A549 (cell line): ENCODE measurements at regions not wholly inside any gene's neighbourhood (a gene's known extent, or its start where the extent isn't known, plus 50 kb on each side); places are given as distances from the start of the nearest gene placed in this dataset.

ENCODE experiments used
- ATAC-seq, 2 experiments: fragments of 200-7000 bp in 1 of 2; fragments of >200 bp in 1 of 2; cut with Nextera tagmentation in 1 of 2; cut with Tn5 transposase in 1 of 2; 3 replicates each; pipeline versions ENCODE4 v1.8.0 to v1.9.1; 2018 to 2020; ENCODE audit warnings: mild to moderate bottlenecking in 1 of 2, moderate library complexity in 1 of 2
- CTCF ChIA-PET: fragments of 300-600 bp; sonication (Branson Sonifier 250); formaldehyde crosslinking; extraction: SDS; loops from one replicate; lab custom pipeline; 2021; ENCODE audit warnings: antibody characterized with exemption, inconsistent platforms; lab: Yijun Ruan, JAX
- POLR2A ChIA-PET: fragments of 350-600 bp; formaldehyde crosslinking; extraction: SDS; loops from one replicate; lab custom pipeline; 2021; ENCODE audit warnings: antibody characterized with exemption, inconsistent platforms; lab: Yijun Ruan, JAX
- DNase-seq, 2 experiments: peaks; one replicate each; pipeline versions ENCODE4 v3.0.0 to v3.0.0-alpha.2; 2011 to 2016; ENCODE audit warnings: low read depth in 1 of 2, low spot score in 1 of 2
- FAIRE-seq: peaks from 2 replicates; lab custom pipeline; 2011; peaks lifted over from hg19 to GRCh38; lab: Jason Lieb, UNC
- H3K27ac ChIP-seq, 2 experiments: fragments of >200 bp; sonication (Bioruptor Twin); formaldehyde crosslinking; 3 replicates each; pipeline ENCODE4 v1.5.1; 2016 to 2017
- H3K4me1 ChIP-seq: fragments of >200 bp; sonication (Bioruptor Twin); formaldehyde crosslinking; 3 replicates; pipeline ENCODE4 v1.6.1; 2016
- H3K4me2 ChIP-seq: fragments of >200 bp; sonication (Bioruptor Twin); formaldehyde crosslinking; 3 replicates; pipeline ENCODE4 v1.6.1; 2016
- H3K4me3 ChIP-seq: fragments of >200 bp; sonication (Bioruptor Twin); formaldehyde crosslinking; 3 replicates; pipeline ENCODE4 v1.5.1; 2016
- H3K9me3 ChIP-seq: fragments of >200 bp; sonication (Bioruptor Twin); formaldehyde crosslinking; 3 replicates; pipeline ENCODE4 v1.6.1; 2016
- BHLHE40 ChIP-seq: IDR thresholded peaks from 2 replicates; pipeline ENCODE4 v1.6.1; 2012; ENCODE audit warnings: low read depth, low read length, inconsistent platforms
- CHD2 ChIP-seq: fragments of 150-350 bp; IDR thresholded peaks from 2 replicates; pipeline ENCODE4 v1.6.1; 2014; ENCODE audit warnings: low read length; ENCODE audit not compliant: partially characterized antibody
- CTCF ChIP-seq: fragments of >200 bp; sonication (Bioruptor Twin); formaldehyde crosslinking; IDR thresholded peaks from 3 replicates; pipeline ENCODE4 v1.5.1; 2016
- E2F6 ChIP-seq: IDR thresholded peaks from 2 replicates; pipeline ENCODE4 v1.6.1; 2012; ENCODE audit warnings: low read depth, borderline replicate concordance
- EHF ChIP-seq: fragments of 250-450 bp; sonication (Bioruptor Pico); IDR thresholded peaks from 2 replicates; pipeline ENCODE4 v1.5.0; 2020; ENCODE audit warnings: mild to moderate bottlenecking
- EHMT2 ChIP-seq: fragments of 200-600 bp; sonication (generic); IDR thresholded peaks from 2 replicates; pipeline ENCODE4 v1.6.1; 2016; ENCODE audit warnings: antibody characterized with exemption, low read depth, mild to moderate bottlenecking, moderate library complexity
- ELK1 ChIP-seq: fragments of 150-350 bp; IDR thresholded peaks from 2 replicates; pipeline ENCODE4 v1.6.1; 2014; ENCODE audit warnings: low read depth, mild to moderate bottlenecking, low read length
- EP300 ChIP-seq, 2 experiments: fragments of >200 bp; sonication (Bioruptor Twin); formaldehyde crosslinking; IDR thresholded peaks; 2 replicates in 1 of 2; 3 replicates in 1 of 2; pipeline ENCODE4 v1.6.1; 2016 to 2017
- GATA3 ChIP-seq: IDR thresholded peaks from 2 replicates; pipeline ENCODE4 v1.6.1; 2012; ENCODE audit warnings: borderline replicate concordance
- HEYL ChIP-seq: fragments of 250-450 bp; sonication (Bioruptor Pico); IDR thresholded peaks from 2 replicates; pipeline ENCODE4 v1.8.0; 2021; ENCODE audit warnings: mild to moderate bottlenecking, moderate library complexity
- HOXB13 ChIP-seq: fragments of 250-450 bp; sonication (Bioruptor Pico); IDR thresholded peaks from 2 replicates; pipeline ENCODE4 v1.5.0; 2020; ENCODE audit warnings: low read depth, mild to moderate bottlenecking, moderate library complexity
- KDM5A ChIP-seq: fragments of 200-600 bp; sonication (generic); IDR thresholded peaks from 2 replicates; pipeline ENCODE4 v1.6.1; 2016; ENCODE audit warnings: antibody characterized with exemption, mild to moderate bottlenecking
- MAZ ChIP-seq: fragments of 150-350 bp; IDR thresholded peaks from 2 replicates; pipeline ENCODE4 v1.6.1; 2014; ENCODE audit warnings: antibody characterized with exemption, low read depth, low read length, borderline replicate concordance
- MYC ChIP-seq: IDR thresholded peaks from 2 replicates; pipeline ENCODE4 v1.6.1; 2012; ENCODE audit warnings: mild to moderate bottlenecking, inconsistent platforms, low read length, improper control_type of control experiment, borderline replicate concordance
- NFE2L2 ChIP-seq: fragments of 150-350 bp; conservative IDR thresholded peaks from 2 replicates; pipeline ENCODE4 v1.6.1; 2014; ENCODE audit warnings: low read length
- PHF8 ChIP-seq: fragments of 200-600 bp; sonication (generic); IDR thresholded peaks from 2 replicates; pipeline ENCODE4 v1.6.1; 2016; ENCODE audit warnings: low read depth, mild to moderate bottlenecking, antibody characterized with exemption, moderate library complexity, borderline replicate concordance
- POLR2A ChIP-seq: IDR thresholded peaks from 2 replicates; pipeline ENCODE4 v1.6.1; 2012; ENCODE audit warnings: mild to moderate bottlenecking, low read length
- POLR2AphosphoS2 ChIP-seq: conservative IDR thresholded peaks from 2 replicates; pipeline ENCODE4 v1.6.1; 2012; ENCODE audit warnings: low read length, improper control_type of control experiment, inconsistent platforms
- RCOR1 ChIP-seq: fragments of 150-350 bp; IDR thresholded peaks from 2 replicates; pipeline ENCODE4 v1.6.1; 2014; ENCODE audit warnings: antibody characterized with exemption, low read length, low read depth
- RNF2 ChIP-seq: fragments of 200-600 bp; sonication (generic); IDR thresholded peaks from 2 replicates; pipeline ENCODE4 v1.6.1; 2016; ENCODE audit warnings: low read depth, mild to moderate bottlenecking, antibody characterized with exemption, moderate library complexity, borderline replicate concordance
- SREBF2 ChIP-seq: fragments of 450-650 bp; IDR thresholded peaks from 2 replicates; pipeline ENCODE4 v1.6.1; 2014; ENCODE audit warnings: mild to moderate bottlenecking, moderate library complexity
- USF2 ChIP-seq: fragments of 450-650 bp; IDR thresholded peaks from 2 replicates; pipeline ENCODE4 v1.6.1; 2014; ENCODE audit warnings: antibody characterized with exemption
- ZFP36 ChIP-seq: fragments of 450-650 bp; IDR thresholded peaks from 2 replicates; pipeline ENCODE4 v1.6.1; 2014; ENCODE audit warnings: borderline replicate concordance; ENCODE audit not compliant: partially characterized antibody
- ZNF302 ChIP-seq: fragments of 250-450 bp; sonication (Bioruptor Pico); IDR thresholded peaks from 2 replicates; pipeline ENCODE4 v1.9.0; 2021; ENCODE audit warnings: inconsistent platforms, mild to moderate bottlenecking, moderate library complexity
- WGBS: methylation state at CpG from one replicate; pipeline ENCODE4 v1.1.6; 2017; ENCODE audit errors: missing lambda C conversion rate; 5-methylcytosine and 5-hydroxymethylcytosine counted together
- TF ChIP-seq, protein P1 (sequence below): fragments of 200-600 bp; sonication (generic); IDR thresholded peaks from 2 replicates; pipeline ENCODE4 v1.6.1; 2016; ENCODE audit warnings: antibody characterized with exemption, mild to moderate bottlenecking, moderate library complexity
- TF ChIP-seq, protein P2 (sequence below): fragments of >200 bp; sonication (Bioruptor Twin); formaldehyde crosslinking; IDR thresholded peaks from 3 replicates; pipeline ENCODE4 v1.6.1; 2016
- TF ChIP-seq, protein P3 (sequence below): IDR thresholded peaks from 2 replicates; pipeline ENCODE4 v1.6.1; 2012

DNA sequence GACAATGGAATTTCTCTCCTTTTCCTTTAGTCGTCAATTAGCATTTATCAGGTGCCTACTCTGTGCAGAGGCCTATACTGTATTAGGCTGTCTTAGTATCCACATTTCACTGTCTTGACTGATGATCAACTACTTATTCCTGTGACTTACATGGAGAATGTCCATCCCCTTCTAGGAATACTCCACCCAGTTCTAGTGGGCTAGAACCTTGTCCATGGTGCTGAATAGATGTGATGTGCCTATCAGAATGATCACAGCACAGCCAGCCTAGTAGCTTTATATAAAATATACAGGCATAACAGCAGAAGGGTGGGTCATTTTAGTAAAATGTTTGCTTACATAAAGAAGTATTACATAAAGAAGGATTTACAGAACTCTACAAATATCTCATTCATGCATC, 621.4 kb downstream of the PDCD6IP start:
- no peak overlapping the region for H3K4me3 ChIP-seq
- CTCF ChIA-PET: no interaction called here
- ATAC-seq (no peak), FAIRE-seq (no peak), DNase-seq (peak in 1 of 2 experiments; percentile 11)
- 0 out of 2 replicates have a peak, but pooled peaks have one; percentile 23 for TF ChIP-seq EHMT2
- no peak for TF ChIP-seq PHF8
- no peak for TF ChIP-seq MYC
- TF ChIP-seq USF2: no peak
- no peak for TF ChIP-seq POLR2AphosphoS2
- TF ChIP-seq MAZ: no peak
- TF ChIP-seq, protein P1, sequence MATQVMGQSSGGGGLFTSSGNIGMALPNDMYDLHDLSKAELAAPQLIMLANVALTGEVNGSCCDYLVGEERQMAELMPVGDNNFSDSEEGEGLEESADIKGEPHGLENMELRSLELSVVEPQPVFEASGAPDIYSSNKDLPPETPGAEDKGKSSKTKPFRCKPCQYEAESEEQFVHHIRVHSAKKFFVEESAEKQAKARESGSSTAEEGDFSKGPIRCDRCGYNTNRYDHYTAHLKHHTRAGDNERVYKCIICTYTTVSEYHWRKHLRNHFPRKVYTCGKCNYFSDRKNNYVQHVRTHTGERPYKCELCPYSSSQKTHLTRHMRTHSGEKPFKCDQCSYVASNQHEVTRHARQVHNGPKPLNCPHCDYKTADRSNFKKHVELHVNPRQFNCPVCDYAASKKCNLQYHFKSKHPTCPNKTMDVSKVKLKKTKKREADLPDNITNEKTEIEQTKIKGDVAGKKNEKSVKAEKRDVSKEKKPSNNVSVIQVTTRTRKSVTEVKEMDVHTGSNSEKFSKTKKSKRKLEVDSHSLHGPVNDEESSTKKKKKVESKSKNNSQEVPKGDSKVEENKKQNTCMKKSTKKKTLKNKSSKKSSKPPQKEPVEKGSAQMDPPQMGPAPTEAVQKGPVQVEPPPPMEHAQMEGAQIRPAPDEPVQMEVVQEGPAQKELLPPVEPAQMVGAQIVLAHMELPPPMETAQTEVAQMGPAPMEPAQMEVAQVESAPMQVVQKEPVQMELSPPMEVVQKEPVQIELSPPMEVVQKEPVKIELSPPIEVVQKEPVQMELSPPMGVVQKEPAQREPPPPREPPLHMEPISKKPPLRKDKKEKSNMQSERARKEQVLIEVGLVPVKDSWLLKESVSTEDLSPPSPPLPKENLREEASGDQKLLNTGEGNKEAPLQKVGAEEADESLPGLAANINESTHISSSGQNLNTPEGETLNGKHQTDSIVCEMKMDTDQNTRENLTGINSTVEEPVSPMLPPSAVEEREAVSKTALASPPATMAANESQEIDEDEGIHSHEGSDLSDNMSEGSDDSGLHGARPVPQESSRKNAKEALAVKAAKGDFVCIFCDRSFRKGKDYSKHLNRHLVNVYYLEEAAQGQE: peak; percentile 87
- no peak for TF ChIP-seq EHF (CRISPR knock-in tag)
- TF ChIP-seq SREBF2: no peak
- TF ChIP-seq BHLHE40: no peak
- TF ChIP-seq, protein P2, sequence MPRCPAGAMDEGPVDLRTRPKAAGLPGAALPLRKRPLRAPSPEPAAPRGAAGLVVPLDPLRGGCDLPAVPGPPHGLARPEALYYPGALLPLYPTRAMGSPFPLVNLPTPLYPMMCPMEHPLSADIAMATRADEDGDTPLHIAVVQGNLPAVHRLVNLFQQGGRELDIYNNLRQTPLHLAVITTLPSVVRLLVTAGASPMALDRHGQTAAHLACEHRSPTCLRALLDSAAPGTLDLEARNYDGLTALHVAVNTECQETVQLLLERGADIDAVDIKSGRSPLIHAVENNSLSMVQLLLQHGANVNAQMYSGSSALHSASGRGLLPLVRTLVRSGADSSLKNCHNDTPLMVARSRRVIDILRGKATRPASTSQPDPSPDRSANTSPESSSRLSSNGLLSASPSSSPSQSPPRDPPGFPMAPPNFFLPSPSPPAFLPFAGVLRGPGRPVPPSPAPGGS: no peak
- no peak for TF ChIP-seq EP300 (IDR thresholded peaks at IDR 0.05)
- 4% methylated on average over 1 of the region's 1 CpG for WGBS
- H3K9me3 ChIP-seq: no peaks in the 10 kb centered on the region
- POLR2A ChIA-PET: no interaction called here
- H3K4me2 ChIP-seq: no peak overlapping the region
- H3K4me1 ChIP-seq: no peaks in the 10 kb centered on the region
- H3K27ac ChIP-seq: no peak overlapping the region

- DNase-seq: no peak
- H3K9me3 ChIP-seq: no peaks in the 10 kb centered on the region
- no peaks in the 10 kb centered on the region for H3K4me1 ChIP-seq
- WGBS: 6% methylated on average over 2 of the region's 2 CpGs
- ChIA-PET CTCF (no interaction called here), POLR2A (no interaction called here)
- H3K4me2 ChIP-seq: no peak overlapping the region
- FAIRE-seq: no peak
- TF ChIP-seq HOXB13 (CRISPR knock-in tag) (no peak), RNF2 (no peak), CHD2 (no peak), GATA3 (no peak), BHLHE40 (no peak), HEYL (CRISPR knock-in tag) (no peak), POLR2AphosphoS2 (no peak), POLR2A (no peak), NFE2L2 (no peak), ZNF302 (CRISPR knock-in tag) (no peak), ELK1 (no peak), RCOR1 (no peak), CTCF (no peak), KDM5A (no peak), ZFP36 (no peak), MYC (no peak), EHMT2 (no peak), E2F6 (no peak)
- TF ChIP-seq, protein P3, sequence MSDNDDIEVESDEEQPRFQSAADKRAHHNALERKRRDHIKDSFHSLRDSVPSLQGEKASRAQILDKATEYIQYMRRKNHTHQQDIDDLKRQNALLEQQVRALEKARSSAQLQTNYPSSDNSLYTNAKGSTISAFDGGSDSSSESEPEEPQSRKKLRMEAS: no peak
- H3K27ac ChIP-seq: no peak overlapping the region
- no peak for ATAC-seq
- H3K4me3 ChIP-seq: no peak overlapping the region
Observed at GRCh38 chr3:34421762-34422161, 623.3 kb downstream of the PDCD6IP start.
